Suppressor macrophage (primary cell): ENCODE measurements at regions not wholly inside any gene's neighbourhood (a gene's known extent, or its start where the extent isn't known, plus 50 kb on each side); places are given as distances from the start of the nearest gene placed in this dataset.
"Not testable (repeated sequence)": the region's sequence is repeated elsewhere in the genome, so short reads cannot be mapped to it uniquely, and the experiment has no call there.

Source experiments
- DNase-seq, 4 experiments: peaks; one replicate each; pipeline ENCODE4 v3.0.0-alpha.2; 2020 to 2022

DNA sequence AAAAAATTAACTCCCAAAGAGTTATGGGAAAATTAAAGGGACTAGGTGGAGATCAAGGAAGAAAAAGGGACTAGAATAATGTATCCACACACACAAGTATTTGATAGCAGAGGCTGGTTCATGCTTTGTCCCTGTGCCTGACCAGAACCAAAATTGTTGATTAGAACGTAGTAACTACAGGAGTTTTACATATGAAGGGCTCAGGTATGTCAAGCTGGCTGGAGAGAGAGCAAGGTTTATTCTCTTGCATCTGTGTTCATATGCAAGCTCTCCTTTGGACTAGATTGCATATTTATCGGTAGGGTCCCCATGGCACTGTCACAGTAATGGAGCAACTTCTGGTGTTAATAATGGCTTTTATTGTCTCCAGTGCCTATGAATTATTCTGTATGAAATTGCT is 239.9 kb upstream of the TRPM3 start:
- no peak for DNase-seq

GRCh38 chr9:71357346-71357745 is 235.9 kb upstream of the TRPM3 start:
- no peak for DNase-seq

- no peak for DNase-seq
These were observed 234.5 kb upstream of the TRPM3 start for GRCh38 chr9:71355884-71356283.

GRCh38 chr9:71353720-71354119 is 232.3 kb upstream of the TRPM3 start:
- no peak for DNase-seq

GRCh38 chr9:71352837-71353236 is 231.4 kb upstream of the TRPM3 start:
- no peak for DNase-seq

DNA sequence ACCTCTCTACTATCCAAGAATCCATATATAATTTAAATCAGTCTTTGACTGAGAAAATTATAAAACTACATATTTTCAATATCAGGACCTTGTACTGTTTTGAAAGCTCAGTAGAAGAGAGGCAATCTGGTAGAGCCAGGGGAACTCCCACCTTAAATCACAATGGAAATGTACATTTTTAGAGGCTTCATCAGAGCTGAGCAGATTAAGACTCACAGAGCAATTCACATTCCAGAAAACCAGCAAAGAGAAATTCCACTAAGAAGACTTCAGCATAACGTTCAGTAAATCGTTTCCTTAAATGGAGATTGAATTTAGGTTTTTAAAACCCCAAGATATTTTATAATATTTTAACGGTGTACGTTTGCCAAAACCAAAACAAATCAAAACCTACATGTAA is 227.8 kb upstream of the TRPM3 start:
- no peak for DNase-seq

GRCh38 chr9:71333321-71333720 is 211.9 kb upstream of the TRPM3 start:
- no peak for DNase-seq

GRCh38 chr9:71331603-71332002 is 210.2 kb upstream of the TRPM3 start:
- no peak for DNase-seq

- DNase-seq = no peak
These were observed 208.5 kb upstream of the TRPM3 start for GRCh38 chr9:71329873-71330272.

DNA sequence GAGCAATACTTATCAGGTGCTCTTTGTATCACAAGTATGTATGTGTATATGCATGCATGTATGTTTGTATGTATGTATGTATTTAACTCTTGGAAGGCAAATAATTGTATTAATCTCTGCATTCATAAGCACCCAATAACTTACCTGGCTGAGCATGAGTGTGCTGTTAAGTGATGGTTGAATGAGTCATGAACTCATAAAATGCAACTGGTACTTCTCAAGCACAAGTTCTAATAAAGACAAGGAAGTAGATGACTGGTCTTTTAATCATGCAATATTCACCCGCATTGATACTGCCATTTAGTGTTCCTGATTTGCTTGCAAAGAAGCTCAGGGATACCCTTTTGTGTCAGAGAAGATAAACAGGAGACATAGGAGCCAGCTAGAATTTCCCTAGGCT is 204.9 kb upstream of the TRPM3 start:
- no peak for DNase-seq

DNA sequence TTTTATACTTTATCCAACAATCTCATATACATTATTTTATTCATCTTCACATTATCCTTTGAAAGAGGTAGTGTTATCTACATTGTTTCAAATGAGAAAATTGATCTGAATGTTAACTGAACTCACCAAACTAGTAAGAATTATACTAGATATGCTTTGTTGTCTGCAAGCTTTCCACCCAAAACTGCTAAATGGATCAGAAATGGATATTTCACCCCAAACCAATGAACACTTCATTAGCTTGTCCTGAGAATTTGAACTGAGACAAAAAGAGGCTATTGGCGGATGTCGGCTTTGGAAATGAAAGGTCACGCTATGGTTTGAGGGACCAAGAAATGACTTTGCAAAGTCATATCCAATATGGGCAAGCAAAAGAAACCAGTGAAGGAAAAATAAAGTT is 201.9 kb upstream of the TRPM3 start:
- DNase-seq = no peak

- no peak for DNase-seq
These were observed 200.9 kb upstream of the TRPM3 start for GRCh38 chr9:71322311-71322710.

- no peak for DNase-seq
These were observed 187.0 kb upstream of the TRPM3 start for GRCh38 chr9:71308454-71308853.

DNA sequence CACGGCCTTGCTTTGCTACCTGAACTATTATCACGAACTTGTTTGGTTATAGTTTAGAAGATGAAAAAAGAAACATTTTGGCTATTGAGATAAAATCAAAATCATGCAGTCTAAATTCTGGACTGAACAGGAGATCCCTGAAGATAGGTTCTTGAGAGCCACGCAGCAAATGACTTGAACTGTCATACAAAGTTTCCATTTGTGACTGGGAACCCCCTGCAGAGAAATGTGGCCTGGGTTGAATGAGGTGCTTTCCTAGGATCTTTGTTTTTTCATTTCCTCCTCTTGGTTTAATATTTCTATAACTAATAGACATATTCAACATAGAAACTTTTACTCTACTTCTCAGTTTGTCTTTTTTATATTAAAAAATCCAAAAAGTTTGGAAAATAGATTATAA is 184.7 kb upstream of the TRPM3 start:
- DNase-seq = no peak

- DNase-seq = no peak
These were observed 181.9 kb upstream of the TRPM3 start for GRCh38 chr9:71303351-71303750.

- no peak for DNase-seq
These were observed 181.4 kb upstream of the TRPM3 start for GRCh38 chr9:71302776-71303175.

DNA sequence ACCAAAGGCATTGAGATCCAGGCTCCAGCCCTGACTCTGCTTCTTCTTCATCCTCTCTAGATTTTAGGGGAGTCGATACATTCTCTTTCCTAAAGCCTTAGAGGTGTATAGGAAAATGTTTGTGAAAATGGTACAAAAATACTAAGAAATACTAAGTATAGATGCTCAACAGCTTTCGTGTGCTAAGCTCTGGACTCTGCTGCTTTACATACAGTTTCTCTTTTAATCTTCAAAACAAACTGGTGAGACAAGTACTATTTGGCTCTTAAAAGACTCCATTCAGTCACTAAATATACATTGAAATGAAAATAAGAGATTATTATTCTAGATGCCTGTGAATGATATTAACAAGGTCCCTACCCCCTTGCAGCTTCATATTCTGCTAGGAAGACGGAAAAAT is 174.5 kb upstream of the TRPM3 start:
- DNase-seq = no peak

DNA sequence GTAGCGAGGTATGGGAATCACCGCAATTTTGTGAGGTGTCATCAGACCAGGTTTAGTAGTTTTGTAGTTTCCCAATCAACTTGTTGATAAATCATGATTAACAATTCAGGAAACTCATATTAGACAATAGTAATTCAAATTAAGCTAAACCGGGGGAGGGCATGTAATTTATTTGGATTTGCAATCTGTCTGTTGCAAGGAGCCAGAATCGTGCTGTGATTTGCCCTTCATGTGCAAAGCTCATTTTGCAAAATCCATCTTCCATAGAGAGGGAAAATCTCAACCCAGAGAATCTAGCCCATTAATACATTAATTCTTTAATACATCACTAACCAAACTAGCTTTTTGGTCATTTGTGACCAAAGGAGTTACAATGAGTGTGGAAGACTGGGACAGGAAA is 164.7 kb upstream of the TRPM3 start:
- DNase-seq = no peak

- DNase-seq = peak; percentile 56 to 79 (median 69)
These were observed 163.8 kb upstream of the TRPM3 start for GRCh38 chr9:71285191-71285656.

- not testable (repeated sequence) for DNase-seq
These were observed 160.7 kb upstream of the TRPM3 start for GRCh38 chr9:71282116-71282515.

DNA sequence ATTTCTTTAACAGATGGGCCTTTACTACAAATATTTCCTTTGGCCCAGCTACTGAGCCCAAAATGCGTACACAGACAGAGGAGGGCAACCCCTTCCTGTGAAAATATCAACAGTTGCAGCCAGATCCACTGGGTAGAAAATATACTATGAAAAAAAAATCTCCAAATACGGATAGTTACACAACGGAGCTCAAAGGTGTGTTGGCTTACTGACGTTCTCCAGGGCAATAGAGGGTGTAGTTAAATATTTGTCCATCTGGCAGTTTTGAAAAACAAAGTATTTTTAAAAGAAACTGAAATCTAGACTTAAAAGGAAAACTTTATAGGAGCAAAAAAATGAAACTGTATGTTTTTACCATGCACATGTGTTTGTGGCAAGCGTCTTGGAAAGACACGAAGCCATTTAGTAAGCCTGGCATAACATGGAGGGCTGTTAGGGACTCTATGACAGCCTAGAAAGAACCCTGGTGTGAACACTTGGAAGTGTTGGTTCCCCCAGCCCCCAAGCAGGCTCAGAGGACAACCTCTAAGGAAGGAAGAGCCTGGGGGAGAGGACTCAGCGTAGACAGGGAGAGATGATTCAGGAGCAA is 157.8 kb upstream of the TRPM3 start:
- no peak for DNase-seq

- DNase-seq = no peak
These were observed 152.2 kb upstream of the TRPM3 start for GRCh38 chr9:71273613-71274012.

- no peak for DNase-seq
These were observed 150.2 kb upstream of the TRPM3 start for GRCh38 chr9:71271602-71272001.

DNA sequence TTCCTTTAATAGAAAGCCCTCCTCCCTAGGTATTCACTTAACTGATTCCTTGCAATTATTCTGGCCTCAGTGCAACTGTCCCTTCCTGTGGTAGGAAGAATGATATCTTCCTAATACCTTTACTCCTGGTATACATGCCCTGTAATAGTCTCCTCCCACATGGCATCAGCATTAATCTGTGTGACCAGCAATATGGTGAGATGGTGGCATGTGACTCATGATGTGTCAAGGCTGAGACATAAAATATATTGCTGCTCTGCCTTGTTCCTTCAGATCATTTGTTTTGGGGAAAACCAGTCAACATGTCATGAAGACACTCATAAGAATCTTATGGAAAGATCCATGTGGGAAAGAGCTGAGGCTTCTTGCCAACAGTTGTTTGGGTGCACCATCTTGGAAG is 149.1 kb upstream of the TRPM3 start:
- DNase-seq = no peak

- DNase-seq = no peak
These were observed 148.4 kb upstream of the TRPM3 start for GRCh38 chr9:71269859-71270258.
